GM10266 (cell line): ENCODE measurements at regions not wholly inside any gene's neighbourhood (a gene's known extent, or its start where the extent isn't known, plus 50 kb on each side); places are given as distances from the start of the nearest gene placed in this dataset.

Experiments used
- DNase-seq: peaks from one replicate; pipeline ENCODE4 v3.0.0; 2012; ENCODE audit errors: extremely low spot score
- CTCF ChIP-seq: IDR thresholded peaks from 2 replicates; pipeline ENCODE4 v1.5.1; 2012; ENCODE audit warnings: mild to moderate bottlenecking, low read depth; ENCODE audit not compliant: control insufficient read depth, insufficient read depth; ENCODE audit errors: missing control alignments

- no peak for TF ChIP-seq CTCF
- DNase-seq, result no peak
Measured at GRCh38 chr20:51211191-51211590, 188.3 kb upstream of the KCNG1 start.

GRCh38 chr20:51210084-51210483 lies 187.2 kb upstream of the KCNG1 start:
- DNase-seq, result no peak

GRCh38 chr20:51208162-51208561 lies 185.3 kb upstream of the KCNG1 start:
- no peak for DNase-seq
- TF ChIP-seq CTCF, result no peak

More at GRCh38 chr20:51210084-51210483, 187.2 kb upstream of the KCNG1 start:
- no peak for TF ChIP-seq CTCF

- TF ChIP-seq CTCF, result no peak
- DNase-seq, result no peak
Measured at GRCh38 chr20:51206032-51206662, 183.2 kb upstream of the KCNG1 start.

GRCh38 chr20:51204794-51205193 lies 181.9 kb upstream of the KCNG1 start:
- DNase-seq, result no peak
- TF ChIP-seq CTCF, result no peak

GRCh38 chr20:51204051-51204715 lies 181.3 kb upstream of the KCNG1 start:
- no peak for DNase-seq
- no peak for TF ChIP-seq CTCF

GRCh38 chr20:51202304-51202703 lies 179.4 kb upstream of the KCNG1 start:
- no peak for DNase-seq
- no peak for TF ChIP-seq CTCF
